H9 (cell line): ENCODE measurements at regions not wholly inside any gene's neighbourhood (a gene's known extent, or its start where the extent isn't known, plus 50 kb on each side); places are given as distances from the start of the nearest gene placed in this dataset.

Experiments used
- DNase-seq: peaks from one replicate; pipeline ENCODE4 v3.0.0-alpha.2; 2017
- H2AFZ ChIP-seq: one replicate; pipeline ENCODE4 v1.6.1; 2013; ENCODE audit warnings: mild to moderate bottlenecking, low read length, control low read depth, moderate library complexity
- H2AK5ac ChIP-seq: 2 replicates; pipeline ENCODE4 v1.6.1; 2013; ENCODE audit warnings: low read length, control low read depth, mixed read lengths; ENCODE audit not compliant: insufficient read length
- H2BK120ac ChIP-seq: one replicate; pipeline ENCODE4 v1.6.1; 2013; ENCODE audit warnings: low read depth, mild to moderate bottlenecking, low read length, control low read depth, inconsistent platforms; ENCODE audit not compliant: poor library complexity, severe bottlenecking
- H2BK12ac ChIP-seq: 2 replicates; pipeline ENCODE4 v1.6.1; 2013; ENCODE audit warnings: low read length, control low read depth, mixed read lengths, low read depth; ENCODE audit not compliant: insufficient read length
- H2BK15ac ChIP-seq: 2 replicates; pipeline ENCODE4 v1.6.1; 2013; ENCODE audit warnings: low read depth, low read length, control low read depth
- H2BK20ac ChIP-seq: one replicate; pipeline ENCODE4 v1.6.1; 2013; ENCODE audit warnings: low read depth, mild to moderate bottlenecking, low read length, control low read depth, inconsistent platforms; ENCODE audit not compliant: poor library complexity, severe bottlenecking
- H2BK5ac ChIP-seq: 2 replicates; pipeline ENCODE4 v1.6.1; 2013; ENCODE audit warnings: low read length, control low read depth, mixed read lengths; ENCODE audit not compliant: insufficient read length
- H3K14ac ChIP-seq: 2 replicates; pipeline ENCODE4 v1.6.1; 2013; ENCODE audit warnings: low read length, control low read depth; ENCODE audit not compliant: insufficient read depth
- H3K18ac ChIP-seq: 2 replicates; pipeline ENCODE4 v1.6.1; 2013; ENCODE audit warnings: low read depth, mild to moderate bottlenecking, mixed read lengths, low read length, control low read depth; ENCODE audit not compliant: insufficient read length
- H3K23ac ChIP-seq: 2 replicates; pipeline ENCODE4 v1.6.1; 2013; ENCODE audit warnings: low read length, control low read depth, mixed read lengths, low read depth; ENCODE audit not compliant: insufficient read length
- H3K23me2 ChIP-seq: 2 replicates; pipeline ENCODE4 v1.6.1; 2013; ENCODE audit warnings: low read depth, mild to moderate bottlenecking, mixed read lengths, low read length, control low read depth; ENCODE audit not compliant: insufficient read length, poor library complexity, severe bottlenecking
- H3K27ac ChIP-seq: 2 replicates; pipeline ENCODE4 v1.5.1; 2013; ENCODE audit warnings: low read length, control low read depth, mixed read lengths, low read depth; ENCODE audit not compliant: insufficient read length
- H3K27me3 ChIP-seq: 2 replicates; pipeline ENCODE4 v1.6.1; 2013; ENCODE audit warnings: low read length, control low read depth, inconsistent platforms; ENCODE audit not compliant: insufficient read depth
- H3K4ac ChIP-seq: 2 replicates; pipeline ENCODE4 v1.6.1; 2013; ENCODE audit warnings: low read depth, mild to moderate bottlenecking, control low read depth, inconsistent platforms, low read length, moderate library complexity
- H3K4me1 ChIP-seq: 2 replicates; pipeline ENCODE4 v1.6.1; 2013; ENCODE audit warnings: low read length, control low read depth, inconsistent platforms; ENCODE audit not compliant: insufficient read depth
- H3K4me2 ChIP-seq: 2 replicates; pipeline ENCODE4 v1.6.1; 2013; ENCODE audit warnings: low read length, control low read depth, mixed read lengths; ENCODE audit not compliant: insufficient read length, insufficient read depth
- H3K56ac ChIP-seq: 2 replicates; pipeline ENCODE4 v1.6.1; 2013; ENCODE audit warnings: low read depth, mild to moderate bottlenecking, mixed read lengths, low read length, control low read depth; ENCODE audit not compliant: insufficient read length
- H3K79me1 ChIP-seq: 2 replicates; pipeline ENCODE4 v1.6.1; 2013; ENCODE audit warnings: low read depth, mild to moderate bottlenecking, moderate library complexity, low read length, control low read depth, inconsistent platforms; ENCODE audit not compliant: insufficient read depth, poor library complexity, severe bottlenecking
- H3K79me2 ChIP-seq: 2 replicates; pipeline ENCODE4 v1.6.1; 2013; ENCODE audit warnings: low read length, control low read depth, inconsistent platforms; ENCODE audit not compliant: insufficient read depth
- H3K9ac ChIP-seq: 2 replicates; pipeline ENCODE4 v1.6.1; 2013; ENCODE audit warnings: low read length, control low read depth, mixed read lengths; ENCODE audit not compliant: insufficient read length; ENCODE audit errors: extremely low read depth
- H3K9me3 ChIP-seq: one replicate; pipeline ENCODE4 v1.6.1; 2013; ENCODE audit warnings: low read depth, low read length, inconsistent platforms; ENCODE audit not compliant: control insufficient read depth
- H3T11ph ChIP-seq: one replicate; pipeline ENCODE4 v1.6.1; 2013; ENCODE audit warnings: mild to moderate bottlenecking, low read length, control low read depth, inconsistent platforms
- H4K20me1 ChIP-seq: one replicate; pipeline ENCODE4 v1.6.1; 2013; ENCODE audit not compliant: control insufficient read depth, insufficient read length, insufficient read depth
- H4K5ac ChIP-seq: 2 replicates; pipeline ENCODE4 v1.6.1; 2013; ENCODE audit warnings: low read depth, mild to moderate bottlenecking, mixed read lengths, low read length, control low read depth; ENCODE audit not compliant: insufficient read length
- H4K8ac ChIP-seq: replicated peaks from 2 replicates; pipeline ENCODE4 v1.6.1; 2013; ENCODE audit warnings: low read length, control low read depth, mixed read lengths, low read depth; ENCODE audit not compliant: insufficient read length
- H4K91ac ChIP-seq: 2 replicates; pipeline ENCODE4 v1.6.1; 2013; ENCODE audit warnings: low read depth, mild to moderate bottlenecking, moderate library complexity, mixed read lengths, low read length, control low read depth; ENCODE audit not compliant: insufficient read length
- H3K27ac Mint-ChIP-seq, 3 experiments: 2 replicates in 2 of 3; 3 replicates in 1 of 3; pipeline ENCODE4 v1.8.0; 2020 to 2021; ENCODE audit warnings: mixed read lengths in 3 of 3, mild to moderate bottlenecking in 1 of 3, moderate library complexity in 1 of 3
- H3K27me3 Mint-ChIP-seq: 2 replicates; pipeline ENCODE4 v1.8.0; 2021; ENCODE audit warnings: low read depth, mild to moderate bottlenecking, moderate library complexity, mixed read lengths
- H3K36me3 Mint-ChIP-seq, 3 experiments: 2 replicates in 2 of 3; 3 replicates in 1 of 3; pipeline ENCODE4 v1.8.0; 2020 to 2021; ENCODE audit warnings: low read depth in 3 of 3, mixed read lengths in 3 of 3; ENCODE audit not compliant: insufficient read depth in 1 of 3
- H3K4me1 Mint-ChIP-seq, 2 experiments: 2 replicates each; pipeline ENCODE4 v1.8.0; 2020; ENCODE audit warnings: mixed read lengths in 2 of 2
- H3K4me3 Mint-ChIP-seq, 2 experiments: 2 replicates in 1 of 2; 3 replicates in 1 of 2; pipeline ENCODE4 v1.8.0; 2020 to 2021; ENCODE audit warnings: mild to moderate bottlenecking in 2 of 2, mixed read lengths in 2 of 2, moderate library complexity in 1 of 2
- H3K9me3 Mint-ChIP-seq, 2 experiments: 2 replicates in 1 of 2; 3 replicates in 1 of 2; pipeline ENCODE4 v1.8.0; 2020; ENCODE audit warnings: mild to moderate bottlenecking in 2 of 2, mixed read lengths in 2 of 2, moderate library complexity in 1 of 2
- WGBS: extraction: QIAGEN DNeasy Blood & Tissue Kit; methylation state at CpG from one replicate; pipeline ENCODE4 v1.1.7; 2013; ENCODE audit warnings: missing lambda C conversion rate, low lambda C conversion rate, mixed read lengths; ENCODE audit not compliant: insufficient read length; ENCODE audit errors: extremely low coverage; 5-methylcytosine and 5-hydroxymethylcytosine counted together
- TF ChIP-seq, protein P1 (sequence below): fragments of 200-600 bp; sonication (generic); conservative IDR thresholded peaks from 3 replicates; pipeline ENCODE4 v1.8.0; 2021; ENCODE audit warnings: antibody characterized with exemption, mild to moderate bottlenecking

DNA sequence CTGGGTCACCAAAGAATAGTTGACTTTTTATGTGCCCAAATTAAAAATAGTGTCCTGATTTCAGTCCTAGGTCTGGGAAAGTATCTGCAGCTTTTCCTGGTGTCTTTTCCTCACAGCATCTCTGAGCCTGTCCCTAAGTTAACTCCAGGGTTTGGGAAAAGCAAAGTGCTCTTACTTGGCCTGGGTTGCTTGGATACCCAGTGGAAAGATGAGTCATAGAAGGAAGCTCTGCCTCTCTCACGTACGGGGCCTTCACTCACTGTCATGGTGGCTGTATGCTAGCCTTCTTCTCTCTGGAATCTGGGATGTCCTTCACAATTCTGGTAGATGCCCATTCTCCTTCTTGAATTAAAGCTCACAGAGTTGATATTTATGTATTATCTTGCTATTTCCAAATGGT lies 607.3 kb downstream of the ANKRD50 start:
- H3K36me3 Mint-ChIP-seq: peaks cover 0 to 19% (median 0%) of the 10 kb centered on the region in 3 experiments; a peak in 2 of 7 replicates
- Histone ChIP-seq H3K27me3 (no peaks in the 10 kb centered on the region), H2BK120ac (no peak overlapping the region), H3K56ac (no peak overlapping the region), H3K23me2 (no peaks in the 10 kb centered on the region), H3K23ac (no peak overlapping the region), H3K9me3 (no peaks in the 10 kb centered on the region), H3K4me1 (no peaks in the 10 kb centered on the region), H4K91ac (no peak overlapping the region), H2BK5ac (no peak overlapping the region), H3K27ac (no peak overlapping the region), H3T11ph (no peak overlapping the region), H2BK12ac (no peak overlapping the region), H3K79me1 (no peaks in the 10 kb centered on the region), H4K8ac (no peak overlapping the region), H3K14ac (no peak overlapping the region), H3K4me2 (no peak overlapping the region), H3K9ac (no peak overlapping the region), H3K79me2 (no peaks in the 10 kb centered on the region), H2AFZ (no peak overlapping the region), H4K20me1 (no peaks in the 10 kb centered on the region), H3K4ac (no peak overlapping the region), H2BK15ac (no peak overlapping the region), H2BK20ac (no peak overlapping the region), H4K5ac (no peak overlapping the region), H3K18ac (no peak overlapping the region), H2AK5ac (no peak overlapping the region)
- TF ChIP-seq, protein P1, sequence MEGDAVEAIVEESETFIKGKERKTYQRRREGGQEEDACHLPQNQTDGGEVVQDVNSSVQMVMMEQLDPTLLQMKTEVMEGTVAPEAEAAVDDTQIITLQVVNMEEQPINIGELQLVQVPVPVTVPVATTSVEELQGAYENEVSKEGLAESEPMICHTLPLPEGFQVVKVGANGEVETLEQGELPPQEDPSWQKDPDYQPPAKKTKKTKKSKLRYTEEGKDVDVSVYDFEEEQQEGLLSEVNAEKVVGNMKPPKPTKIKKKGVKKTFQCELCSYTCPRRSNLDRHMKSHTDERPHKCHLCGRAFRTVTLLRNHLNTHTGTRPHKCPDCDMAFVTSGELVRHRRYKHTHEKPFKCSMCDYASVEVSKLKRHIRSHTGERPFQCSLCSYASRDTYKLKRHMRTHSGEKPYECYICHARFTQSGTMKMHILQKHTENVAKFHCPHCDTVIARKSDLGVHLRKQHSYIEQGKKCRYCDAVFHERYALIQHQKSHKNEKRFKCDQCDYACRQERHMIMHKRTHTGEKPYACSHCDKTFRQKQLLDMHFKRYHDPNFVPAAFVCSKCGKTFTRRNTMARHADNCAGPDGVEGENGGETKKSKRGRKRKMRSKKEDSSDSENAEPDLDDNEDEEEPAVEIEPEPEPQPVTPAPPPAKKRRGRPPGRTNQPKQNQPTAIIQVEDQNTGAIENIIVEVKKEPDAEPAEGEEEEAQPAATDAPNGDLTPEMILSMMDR: no peak
- H3K4me1 Mint-ChIP-seq: no peaks in the 10 kb centered on the region
- no CpG with 5 or more reads among the region's 2 CpGs for WGBS
- H3K4me3 Mint-ChIP-seq: peak overlapping the region in 1 of 2 experiments; percentile 35; a peak in 1 of 5 replicates
- H3K27me3 Mint-ChIP-seq: no peaks in the 10 kb centered on the region
- H3K9me3 Mint-ChIP-seq: peaks cover 12 to 15% of the 10 kb centered on the region in 2 experiments; a peak in 4 of 5 replicates
- no peak overlapping the region for H3K27ac Mint-ChIP-seq
- no peak for DNase-seq
